GM19372 (cell line): ENCODE measurements at regions not wholly inside any gene's neighbourhood (a gene's known extent, or its start where the extent isn't known, plus 50 kb on each side); places are given as distances from the start of the nearest gene placed in this dataset.

Source experiments
- ATAC-seq: cut with Tn5 transposase; IDR thresholded peaks from one replicate; pipeline ENCODE4 v1.9.1; 2021; ENCODE audit warnings: mild to moderate bottlenecking, low read depth, moderate library complexity; ENCODE audit not compliant: unreplicated experiment

DNA sequence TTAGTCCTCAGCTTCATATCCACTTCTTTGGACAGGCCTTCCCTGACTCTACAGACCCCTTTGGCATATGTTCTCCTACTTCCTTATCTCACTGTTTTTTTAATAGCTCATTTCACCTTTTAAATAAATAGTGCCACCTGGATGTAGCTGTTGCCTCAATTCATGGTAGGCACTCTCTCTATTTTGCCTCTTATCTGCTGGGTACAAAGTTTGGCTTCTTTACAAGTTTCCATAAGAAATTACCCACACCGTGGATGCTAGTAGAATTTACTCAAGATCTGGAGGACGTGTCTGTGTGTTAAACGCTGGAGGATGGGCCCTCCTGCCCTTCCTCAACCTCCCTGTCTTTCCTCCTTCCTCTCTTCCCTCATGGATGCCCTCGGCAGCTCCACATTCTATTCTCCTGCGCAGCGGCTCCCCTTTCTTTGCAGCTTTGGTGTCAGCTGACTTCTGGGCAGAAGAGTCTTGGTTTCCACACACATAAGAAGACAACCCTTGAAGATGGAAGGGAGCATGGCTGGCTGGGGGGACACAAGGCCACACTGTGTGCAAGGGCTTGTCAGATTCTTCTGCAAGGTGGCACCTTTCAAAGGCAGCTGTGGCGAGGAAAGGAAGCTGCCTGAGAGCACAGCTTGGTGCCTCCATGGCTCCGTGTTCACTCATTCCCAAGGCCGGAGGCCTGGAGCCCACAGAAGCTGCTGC is 212.6 kb downstream of the SNX19 start:
- no peak for ATAC-seq

DNA sequence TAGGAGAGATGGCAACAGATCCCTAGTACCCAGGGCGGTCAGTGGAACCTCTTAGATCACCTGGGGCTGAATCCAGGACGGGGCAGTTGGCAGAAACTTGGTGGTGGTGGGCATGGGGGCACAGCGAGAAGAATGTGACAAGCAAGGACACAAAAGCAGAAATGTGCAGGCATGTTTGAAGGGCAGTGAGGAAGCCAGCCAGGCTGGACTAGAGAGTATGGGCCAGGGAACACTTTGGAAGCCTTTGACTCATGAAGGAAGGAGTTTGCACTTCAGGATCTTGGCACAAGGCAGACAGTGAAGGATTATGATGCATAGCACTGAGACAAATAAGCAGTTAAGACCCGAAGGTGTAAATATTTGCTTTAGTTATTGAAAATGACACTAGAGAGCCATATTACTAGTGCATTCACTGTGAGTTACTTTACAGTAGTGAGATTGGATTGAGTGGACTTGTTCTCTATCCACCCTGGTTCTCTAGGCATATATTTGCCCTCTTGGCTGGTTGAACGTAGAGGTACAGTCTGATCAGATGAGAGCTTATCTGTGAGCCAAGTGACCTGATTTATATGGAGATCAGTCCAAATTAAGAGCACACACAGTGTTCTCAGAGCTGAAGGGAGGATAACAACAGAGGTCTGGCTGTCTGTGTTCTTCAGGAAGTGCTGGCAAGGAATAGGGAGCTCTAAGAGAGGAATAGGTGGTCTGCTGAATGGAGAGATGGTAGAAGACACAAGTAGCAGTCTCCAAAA is 210.4 kb downstream of the SNX19 start:
- no peak for ATAC-seq

DNA sequence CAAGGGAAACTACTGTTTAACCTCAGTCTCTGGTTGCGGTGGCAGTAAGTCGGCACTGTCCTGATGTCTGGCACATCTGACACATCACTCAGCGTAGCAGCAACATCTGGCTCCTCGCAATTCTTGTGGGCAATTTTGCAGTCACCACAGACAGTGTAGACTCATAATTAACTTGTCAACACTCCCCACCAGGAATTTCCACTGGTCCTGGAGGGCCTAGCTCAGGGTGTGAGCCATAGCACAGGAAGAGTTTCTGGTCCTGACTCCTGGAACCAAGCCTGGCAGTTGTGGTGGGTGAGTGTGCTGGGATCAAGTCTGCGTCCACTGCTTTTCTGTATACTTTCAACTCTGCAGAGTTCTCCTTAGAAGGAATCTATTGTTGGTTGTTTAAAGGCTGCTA is 209.7 kb downstream of the SNX19 start:
- ATAC-seq = no peak

DNA sequence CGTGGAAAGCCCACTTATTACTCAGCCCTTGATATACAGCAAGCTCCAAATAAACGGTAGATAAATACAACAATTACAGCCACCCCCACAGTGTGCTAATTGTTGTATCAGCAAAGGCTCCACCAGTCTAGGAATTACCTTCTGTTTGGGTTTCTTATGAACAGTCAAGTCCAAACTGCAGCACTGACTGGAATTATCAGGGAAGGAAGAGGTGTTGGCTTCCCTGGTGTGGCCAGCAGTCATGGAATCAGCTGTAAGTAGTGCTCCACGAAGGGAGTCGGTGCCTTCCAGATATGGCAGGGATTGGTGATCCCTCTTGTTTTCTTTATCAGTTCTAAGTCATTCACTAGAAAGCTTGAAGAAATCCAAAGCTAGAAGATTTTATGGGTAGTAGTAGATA is 209.1 kb downstream of the SNX19 start:
- ATAC-seq = no peak

DNA sequence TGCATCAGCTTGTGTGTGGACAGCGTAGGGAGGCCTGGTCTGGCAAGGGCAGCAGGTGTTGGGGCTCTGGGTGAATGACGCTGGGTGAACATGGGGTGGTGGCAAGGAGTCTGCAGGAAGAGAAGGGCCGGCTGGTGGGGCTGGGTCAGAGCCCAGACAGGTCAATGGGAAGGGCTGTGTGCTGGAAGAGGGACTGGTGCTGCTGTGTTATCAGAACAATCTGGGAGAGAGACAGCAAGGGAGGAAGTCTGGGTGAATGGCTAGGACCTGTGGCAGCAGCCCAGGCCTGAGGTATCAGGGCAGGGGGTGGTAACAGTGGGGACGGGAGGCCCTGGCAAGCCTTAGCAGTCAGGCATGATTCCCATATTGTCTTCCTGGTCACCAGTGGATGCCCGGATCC is 206.7 kb downstream of the SNX19 start:
- no peak for ATAC-seq

DNA sequence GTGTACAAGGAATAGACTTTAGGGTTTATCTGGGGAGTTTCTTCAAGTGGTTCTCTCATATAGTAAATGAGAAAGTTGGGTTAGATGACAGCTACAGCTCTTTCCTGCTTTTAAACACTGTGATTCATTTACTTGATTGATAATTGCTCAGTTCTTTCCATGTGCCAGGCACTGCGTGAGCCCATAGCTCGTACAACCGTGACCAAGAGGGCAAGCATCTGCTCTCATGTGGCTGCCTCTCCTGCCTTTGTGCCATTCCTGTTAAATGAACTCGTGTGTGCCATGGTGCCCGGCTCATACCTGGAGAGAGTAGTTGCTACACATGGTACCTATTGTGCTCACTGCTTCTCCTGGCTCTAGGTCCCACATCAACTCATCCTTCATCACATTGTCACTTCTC is 206.3 kb downstream of the SNX19 start:
- ATAC-seq = no peak

DNA sequence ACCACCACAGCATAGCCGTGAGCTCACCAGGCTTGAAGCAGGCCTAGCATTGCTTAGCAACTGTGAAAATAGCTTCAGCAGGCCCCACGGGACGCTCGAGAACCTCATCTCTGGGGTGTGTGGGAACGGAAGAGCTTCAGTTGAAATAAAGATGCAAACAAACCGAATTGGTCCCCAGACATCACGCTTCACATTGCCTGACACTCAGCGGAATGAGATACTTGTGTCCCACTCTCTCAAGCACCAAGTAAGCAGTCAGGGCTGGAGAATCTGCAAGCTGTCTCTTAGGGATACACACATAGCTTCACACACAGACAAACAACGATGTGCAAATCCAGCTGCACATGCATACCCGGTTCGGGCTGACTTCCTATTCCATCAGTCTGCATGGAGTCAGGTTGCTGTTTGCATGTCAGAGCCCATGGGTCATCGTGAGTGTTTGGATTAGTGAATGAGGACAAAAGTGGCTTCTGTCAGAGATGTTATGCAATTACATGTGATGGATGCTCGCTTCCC is 205.7 kb downstream of the SNX19 start:
- no peak for ATAC-seq

DNA sequence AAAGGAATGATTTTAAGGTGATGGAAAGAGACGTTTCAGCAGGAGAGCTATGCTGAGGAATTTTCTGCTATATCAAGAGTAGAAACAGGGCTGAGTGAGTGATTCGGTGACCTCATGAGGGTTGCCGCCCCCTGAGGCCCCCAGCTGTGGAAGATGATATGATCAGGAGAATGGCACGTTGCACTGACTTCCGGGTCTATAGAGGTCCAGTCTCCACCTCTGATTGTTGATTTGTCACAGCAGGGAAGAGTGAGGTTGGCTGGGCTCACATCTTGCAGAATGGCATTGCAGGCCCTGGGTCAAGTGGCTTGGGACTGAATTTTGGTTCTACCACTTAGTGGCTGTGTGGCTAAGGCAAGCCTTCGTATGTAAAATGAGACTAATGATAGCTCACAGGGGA is 205.1 kb downstream of the SNX19 start:
- no peak for ATAC-seq

DNA sequence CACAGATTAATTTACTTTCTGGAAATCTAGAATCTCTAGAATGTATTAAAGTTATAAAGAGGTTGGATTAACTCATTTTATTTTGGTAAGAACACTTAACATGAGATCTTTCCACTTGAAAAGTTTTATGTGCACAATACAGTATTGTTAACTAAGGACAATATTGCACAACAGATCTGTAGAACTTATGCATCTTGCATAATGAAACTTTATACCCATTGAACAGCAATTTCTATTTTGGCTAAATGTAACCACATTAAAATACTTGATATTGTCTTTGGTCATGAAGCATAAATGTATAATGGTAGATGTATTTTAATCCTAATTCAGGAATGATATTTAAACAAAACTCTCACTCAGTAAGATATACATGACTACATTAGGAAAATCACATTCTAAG is 203.8 kb downstream of the SNX19 start:
- ATAC-seq = no peak

DNA sequence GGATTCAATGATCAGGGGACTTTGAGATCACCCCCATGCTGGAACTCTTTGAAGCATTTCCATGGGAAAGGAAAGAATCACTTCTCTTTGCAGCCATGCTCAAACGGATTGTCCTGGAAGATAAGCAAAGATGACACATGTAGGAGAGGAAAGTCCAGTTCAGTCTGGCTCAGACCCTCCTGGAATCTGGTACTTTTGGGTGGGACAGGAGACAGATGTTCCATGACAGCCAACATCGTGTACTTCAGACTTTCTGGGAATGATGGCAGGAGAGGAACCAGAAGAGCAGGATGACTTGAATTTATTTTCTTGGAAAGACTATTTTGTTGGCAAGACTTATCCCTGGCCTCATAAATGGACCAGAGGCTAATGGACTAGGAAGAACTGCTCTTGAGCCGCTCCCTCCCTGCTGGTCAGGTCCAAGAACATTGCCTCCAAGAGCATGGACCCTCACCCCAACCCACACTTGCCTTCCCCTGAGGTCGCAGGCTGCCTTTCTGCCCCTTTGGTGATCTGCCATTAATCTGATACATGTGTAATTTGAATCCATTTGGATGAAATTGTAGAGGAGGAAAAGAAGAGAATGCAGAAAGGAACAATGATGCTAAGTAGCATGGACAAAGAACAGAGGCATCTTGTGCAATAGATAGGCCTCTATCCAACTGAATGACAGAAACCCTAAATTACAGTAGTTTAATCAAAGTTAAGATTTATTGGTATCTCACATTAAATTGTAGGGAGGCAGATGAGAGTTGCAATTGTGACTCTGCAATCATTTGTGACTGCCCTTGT is 201.0 kb downstream of the SNX19 start:
- ATAC-seq = no peak

DNA sequence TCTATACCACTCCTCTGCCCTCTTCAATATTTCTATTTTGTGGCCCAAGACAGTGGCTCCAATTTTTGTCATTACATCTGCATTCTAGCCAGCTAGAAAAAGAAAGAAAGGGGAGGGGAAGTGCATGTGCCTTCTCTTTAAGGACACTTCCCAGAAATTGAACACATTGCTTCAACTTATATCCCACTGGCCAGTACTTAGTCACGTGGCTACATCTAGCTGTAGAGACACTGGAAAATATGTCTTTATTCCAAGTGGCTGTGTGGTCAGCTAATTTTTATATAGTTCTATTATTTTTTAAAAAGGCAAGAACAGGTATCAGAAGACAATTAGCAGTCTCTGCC is 200.4 kb downstream of the SNX19 start:
- no peak for ATAC-seq

DNA sequence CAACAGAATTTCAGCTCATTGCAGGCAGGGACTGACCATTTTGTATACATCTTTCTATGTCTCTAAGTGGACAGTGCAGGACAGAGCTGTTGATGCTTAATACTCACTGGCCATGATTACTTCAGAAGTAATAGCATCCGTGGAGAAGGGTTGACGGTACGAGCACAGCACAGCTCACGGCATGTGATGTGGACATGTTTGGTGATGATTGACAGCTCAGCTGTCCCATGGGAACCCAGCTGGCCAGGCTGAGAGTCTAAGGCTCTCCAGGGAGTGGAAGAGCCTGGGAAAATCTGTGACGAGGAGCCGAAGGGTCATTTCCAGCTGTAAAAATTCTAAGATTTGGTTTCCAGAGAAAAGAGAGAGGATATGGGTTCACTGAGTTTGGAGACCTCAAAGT is 198.2 kb downstream of the SNX19 start:
- no peak for ATAC-seq

DNA sequence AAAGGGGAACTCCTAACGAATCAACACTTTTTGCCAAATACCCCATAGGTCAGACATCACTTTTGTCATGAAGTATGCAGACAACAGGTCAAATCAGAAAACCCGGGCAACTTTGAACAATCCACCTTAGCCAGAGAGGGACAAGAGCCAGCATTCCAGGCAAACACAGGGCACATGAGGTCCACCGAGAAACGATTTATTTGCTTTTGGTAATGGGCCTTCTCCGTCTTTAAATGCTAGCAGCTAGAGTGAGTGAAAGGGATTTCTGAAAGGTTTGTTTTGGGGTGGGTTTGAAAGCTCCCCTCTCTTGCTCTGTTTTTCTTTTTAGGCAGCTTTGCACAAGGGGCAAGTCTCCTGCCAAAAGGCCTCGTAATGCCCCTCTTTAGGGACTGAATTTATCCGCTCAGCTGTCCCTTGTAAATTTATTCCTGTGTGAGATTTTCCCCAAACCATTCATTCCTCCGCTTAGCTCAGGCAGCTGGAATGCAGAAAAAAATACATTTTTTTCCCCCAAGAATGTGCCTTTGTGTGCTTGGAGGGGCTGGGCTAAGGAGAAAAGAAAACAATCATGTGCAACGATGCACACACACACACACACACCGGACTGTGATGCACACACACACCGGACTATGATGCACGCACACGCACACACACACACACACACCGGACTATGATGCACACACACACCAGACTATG is 196.9 kb downstream of the SNX19 start:
- ATAC-seq = no peak

DNA sequence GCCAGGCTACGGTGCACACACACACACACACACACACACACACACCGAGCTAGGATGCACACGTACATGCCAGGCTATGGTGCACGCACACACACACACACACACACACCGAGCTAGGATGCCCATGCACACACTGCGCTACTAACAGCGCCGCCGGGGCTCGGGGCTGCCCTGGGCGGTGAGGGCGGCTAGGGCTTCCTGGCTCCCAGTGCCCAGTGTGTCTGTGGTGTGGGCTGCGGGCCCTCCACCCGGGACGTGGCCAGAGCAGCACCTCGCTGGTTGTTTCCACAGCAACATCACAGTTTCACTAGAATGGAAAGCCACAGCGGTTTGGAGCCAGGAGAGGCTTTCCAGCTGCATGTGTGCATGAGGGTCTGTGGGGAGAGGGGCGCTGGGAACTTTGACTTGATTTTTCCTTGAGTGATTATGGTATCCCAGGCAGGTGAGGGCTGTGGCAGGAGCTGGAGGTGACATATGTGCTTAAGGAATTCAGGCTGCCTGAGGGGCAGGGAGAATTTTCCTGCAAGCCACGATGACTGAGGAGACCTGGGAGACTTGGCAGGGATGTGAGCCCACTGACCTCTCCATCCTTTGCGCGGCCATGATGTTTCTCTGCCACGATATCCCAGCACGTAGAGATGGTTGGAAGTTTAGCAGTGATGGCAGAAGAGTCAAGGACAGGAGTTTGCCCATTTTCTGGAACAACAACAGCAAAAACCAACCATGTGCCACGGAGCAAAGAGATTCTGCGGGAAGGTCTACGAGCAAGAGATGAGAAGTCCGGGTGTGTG is 195.9 kb downstream of the SNX19 start:
- ATAC-seq = no peak

DNA sequence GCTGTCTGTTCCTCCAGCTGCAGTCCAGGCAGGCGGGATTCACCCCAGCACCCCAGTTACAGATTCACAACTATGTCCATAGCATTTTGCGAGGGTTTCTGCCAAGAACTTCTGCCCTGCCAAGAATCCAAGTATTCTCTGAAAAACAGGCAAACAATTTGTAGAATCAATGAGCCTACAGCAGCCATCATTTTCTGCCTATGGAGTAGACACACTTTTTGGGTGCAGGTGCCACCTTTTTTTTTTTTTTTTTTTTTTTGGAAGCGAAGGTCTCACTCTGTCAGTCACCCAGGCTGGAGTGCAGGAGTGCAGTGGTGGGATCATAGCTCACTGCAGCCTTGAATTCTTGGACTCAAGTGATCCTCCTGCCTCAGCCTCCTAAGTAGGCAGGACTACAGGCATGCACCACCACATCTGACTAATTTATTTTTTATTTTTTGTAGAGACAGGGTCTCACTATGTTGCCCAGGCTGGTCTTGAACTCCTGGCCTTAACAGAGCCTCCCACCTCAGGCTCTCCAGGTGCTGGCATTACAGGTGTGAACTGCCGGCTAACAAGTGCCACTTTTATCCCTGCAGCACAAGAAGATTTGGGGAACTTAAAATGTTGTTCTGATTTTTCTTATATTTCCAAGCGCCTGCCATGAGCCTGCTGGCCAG is 195.1 kb downstream of the SNX19 start:
- ATAC-seq = no peak

DNA sequence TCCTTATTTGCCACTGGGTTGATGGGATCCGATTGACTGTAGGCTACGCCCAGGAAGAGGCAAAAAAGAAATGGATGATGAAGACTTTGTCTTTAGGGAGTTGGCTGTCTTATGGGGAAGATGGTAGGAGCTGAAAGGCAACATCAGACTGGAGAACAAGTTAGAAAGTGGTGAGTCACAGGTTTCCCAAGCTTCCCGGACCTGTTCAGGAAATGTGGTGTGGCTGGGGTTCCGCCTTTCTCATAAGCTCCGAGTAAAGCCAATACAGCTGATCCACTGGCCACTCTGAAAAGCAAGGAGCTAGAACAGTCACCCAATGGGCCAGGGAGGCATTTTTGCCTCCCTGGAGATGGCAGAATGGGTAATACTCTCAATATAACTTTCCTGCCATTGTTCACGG is 194.5 kb downstream of the SNX19 start:
- ATAC-seq = no peak

DNA sequence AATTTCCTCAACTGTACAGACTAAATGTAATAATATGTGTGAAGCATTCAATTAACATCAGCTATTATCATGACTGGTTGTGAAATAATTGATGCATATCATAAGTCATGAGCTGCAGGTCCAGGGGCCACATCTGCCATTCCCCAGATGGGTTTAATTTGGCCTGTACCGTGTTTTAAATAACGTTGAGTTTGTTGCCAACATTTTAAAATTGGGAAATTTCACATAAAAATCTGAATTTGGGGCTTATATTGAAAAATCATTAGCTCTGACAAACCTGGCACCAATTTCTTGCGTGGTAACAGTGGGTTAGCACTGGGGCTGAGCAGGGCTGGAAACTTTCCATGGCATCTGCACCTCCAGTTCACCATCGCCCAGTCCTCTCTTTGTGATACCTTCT is 193.9 kb downstream of the SNX19 start:
- no peak for ATAC-seq

DNA sequence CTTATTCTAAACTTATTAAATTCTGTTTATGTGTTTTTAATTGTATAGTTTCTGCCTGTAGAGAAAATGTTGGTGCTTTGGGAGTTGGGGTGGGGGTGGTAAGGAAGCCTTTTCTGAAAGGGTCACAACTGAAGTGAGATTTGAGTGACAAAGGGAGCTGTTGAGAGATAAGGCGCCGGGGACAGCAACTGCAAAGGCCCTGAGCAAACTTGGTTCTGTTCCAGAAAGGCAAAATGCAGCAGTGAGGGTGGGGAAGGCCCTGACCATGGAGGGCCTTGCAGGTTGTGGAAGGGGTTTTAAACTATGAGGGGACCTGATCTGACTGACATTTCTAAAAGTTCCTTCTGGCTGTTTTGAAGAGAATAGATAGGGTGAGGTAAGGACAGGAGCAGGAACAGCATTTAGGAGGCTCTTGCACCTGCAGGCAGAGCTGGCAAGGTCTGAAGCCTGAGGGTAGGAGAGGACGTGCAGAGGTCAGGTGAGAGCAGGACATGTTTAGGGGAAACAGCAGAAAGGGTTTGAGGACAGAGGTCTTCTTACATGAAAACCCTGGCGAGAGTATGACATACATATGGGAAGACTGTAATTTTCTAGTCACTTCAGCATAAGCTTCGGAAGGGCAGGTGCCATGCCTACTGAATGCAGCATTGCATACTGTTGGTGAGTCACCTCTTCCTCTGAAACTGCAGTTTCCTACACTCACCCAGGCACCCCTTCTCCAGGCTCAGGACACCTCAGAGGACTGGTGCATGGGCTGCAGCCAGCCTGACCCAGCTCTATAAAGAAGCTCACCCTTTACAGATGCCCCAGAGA is 190.7 kb downstream of the SNX19 start:
- no peak for ATAC-seq
